NCI-H748 (cell line): ENCODE measurements at regions not wholly inside any gene's neighbourhood (a gene's known extent, or its start where the extent isn't known, plus 50 kb on each side); places are given as distances from the start of the nearest gene placed in this dataset.
"Not testable (repeated sequence)": the region's sequence is repeated elsewhere in the genome, so short reads cannot be mapped to it uniquely, and the experiment has no call there.

ENCODE experiments used
- DNase-seq: peaks from one replicate; lab custom pipeline; 2025; ENCODE audit not compliant: unreplicated experiment; lab: John Stamatoyannopoulos, UW

DNA sequence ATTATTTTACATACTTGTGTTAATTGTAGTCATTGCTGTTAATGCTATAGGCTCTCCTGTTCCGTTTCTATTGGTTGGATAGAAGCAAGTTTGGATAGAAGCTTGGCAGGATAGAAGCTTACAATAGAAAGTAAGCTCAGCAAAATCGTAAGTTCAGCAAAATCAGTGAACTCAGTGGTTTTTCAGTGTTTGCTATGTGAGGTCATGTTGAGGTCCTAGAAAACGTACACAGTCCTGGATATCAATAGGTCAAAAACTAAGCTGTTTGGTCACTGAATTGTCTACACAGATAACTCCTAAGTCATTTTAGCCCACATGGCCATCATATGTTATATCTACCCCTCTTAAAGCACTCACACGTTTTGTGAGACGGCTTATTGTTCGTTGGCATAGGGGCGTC, 299.4 kb downstream of the MAN2A1 start:
- no peak for DNase-seq

DNA sequence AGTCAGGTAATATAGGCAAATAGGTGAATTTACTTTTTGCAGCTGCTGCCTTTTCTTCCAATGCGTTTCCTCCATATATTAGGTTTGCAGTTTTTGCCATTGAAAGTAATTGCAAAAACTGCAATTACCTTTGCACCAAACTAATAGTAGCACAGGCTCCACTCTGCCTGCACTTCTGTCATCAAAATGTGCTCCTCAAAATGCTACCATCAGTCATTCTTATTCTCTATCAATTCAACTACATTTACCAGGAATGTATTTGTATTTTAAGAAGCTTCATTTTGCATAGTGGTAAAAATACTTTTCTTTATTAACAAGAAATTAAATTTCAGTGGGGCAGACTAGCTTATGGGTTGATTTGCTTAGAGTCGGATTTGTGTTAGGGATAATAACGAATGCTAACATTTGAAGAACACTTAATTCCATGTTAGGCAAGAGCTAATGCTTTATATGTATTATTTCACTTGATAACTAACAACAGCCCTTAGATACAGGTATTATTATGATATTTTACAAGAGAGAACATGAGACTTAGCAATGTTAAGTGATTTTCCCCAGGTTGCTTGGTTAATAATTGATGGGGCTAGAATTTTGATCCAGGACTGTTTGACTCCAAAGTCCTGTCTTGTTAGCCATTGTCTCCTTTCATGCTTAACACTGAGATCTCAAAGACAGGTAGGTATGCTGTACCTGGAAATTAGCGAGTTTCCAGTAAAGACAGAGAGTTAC, 300.4 kb downstream of the MAN2A1 start:
- DNase-seq: no peak

- no peak for DNase-seq
Observed at GRCh38 chr5:109990723-109991359, 301.1 kb downstream of the MAN2A1 start.

- DNase-seq: no peak
Observed at GRCh38 chr5:109992264-109992915, 302.7 kb downstream of the MAN2A1 start.

DNA sequence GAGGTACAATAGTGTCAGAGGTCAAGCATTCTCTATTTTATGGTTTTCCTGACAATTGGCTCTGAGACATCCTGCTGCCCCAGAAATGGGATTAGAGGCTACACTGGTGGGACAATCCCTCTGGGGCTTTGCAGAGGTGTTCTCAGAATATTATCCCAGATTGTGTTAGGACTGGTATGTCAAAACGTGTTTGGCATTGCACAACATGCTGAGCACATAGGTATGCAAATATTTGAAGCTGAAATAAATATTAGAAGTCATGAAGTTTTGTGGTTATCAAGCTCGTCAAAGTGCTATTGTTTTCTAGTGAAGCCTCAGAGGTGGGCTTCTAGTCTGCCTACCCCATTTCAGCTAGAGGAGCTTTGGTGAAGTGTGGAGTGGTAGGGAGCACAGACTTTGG, 304.4 kb downstream of the MAN2A1 start:
- no peak for DNase-seq

DNA sequence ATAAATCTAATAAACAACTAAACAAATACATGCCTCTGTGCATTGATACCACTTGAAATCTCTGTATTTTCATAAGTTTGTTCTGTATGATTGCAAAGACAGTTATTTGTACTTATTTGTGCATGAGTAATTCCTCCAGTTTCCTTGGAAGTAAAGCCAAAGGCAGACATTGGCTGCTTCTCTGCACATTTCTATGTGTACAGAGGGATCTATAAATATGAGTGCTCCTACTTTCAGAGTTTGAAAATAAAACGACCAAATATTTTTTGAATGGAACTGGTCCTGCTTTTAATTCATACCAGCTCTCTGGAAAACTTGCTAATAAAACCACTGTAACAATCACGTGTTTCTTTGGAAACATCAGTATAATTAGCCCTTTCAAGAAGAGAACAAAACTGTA, 306.5 kb downstream of the MAN2A1 start:
- no peak for DNase-seq

DNA sequence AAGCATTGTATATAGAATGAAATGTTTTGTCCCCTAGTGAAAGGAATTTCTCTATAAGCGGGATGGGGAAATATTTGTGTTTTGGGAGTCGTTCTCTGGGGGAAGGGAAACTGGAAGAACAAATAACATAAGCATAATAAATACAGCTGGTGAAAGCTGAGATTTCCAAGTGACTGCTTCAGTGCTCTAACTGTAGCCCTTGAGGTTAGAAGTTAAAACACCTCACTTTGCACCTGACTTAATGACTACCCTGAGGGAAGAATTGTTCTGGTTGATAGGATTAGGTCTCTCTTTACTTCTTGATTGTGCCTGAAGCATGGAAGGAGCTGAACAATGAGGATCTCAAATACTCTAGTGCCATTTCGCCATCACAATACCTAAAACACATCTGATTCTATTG, 307.4 kb downstream of the MAN2A1 start:
- DNase-seq: no peak

DNA sequence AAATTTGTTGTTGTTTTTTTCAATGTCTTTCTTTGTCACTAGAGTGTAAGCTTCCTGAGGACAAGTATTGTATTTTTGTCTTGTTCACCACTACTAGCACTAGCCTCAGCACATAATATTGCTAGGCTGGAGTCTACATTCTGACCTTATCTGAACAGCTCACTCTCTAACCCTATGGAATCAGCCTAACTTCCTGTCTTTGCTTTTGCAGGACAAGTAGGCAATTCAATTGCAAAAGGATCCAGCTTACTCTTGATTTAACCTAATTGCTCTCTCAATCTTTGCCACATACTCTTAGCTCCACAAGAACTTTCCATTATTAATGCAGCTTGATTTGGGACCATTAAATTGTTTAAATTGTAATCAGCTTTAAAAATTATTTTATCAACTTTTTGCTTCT, 308.5 kb downstream of the MAN2A1 start:
- DNase-seq: no peak

DNA sequence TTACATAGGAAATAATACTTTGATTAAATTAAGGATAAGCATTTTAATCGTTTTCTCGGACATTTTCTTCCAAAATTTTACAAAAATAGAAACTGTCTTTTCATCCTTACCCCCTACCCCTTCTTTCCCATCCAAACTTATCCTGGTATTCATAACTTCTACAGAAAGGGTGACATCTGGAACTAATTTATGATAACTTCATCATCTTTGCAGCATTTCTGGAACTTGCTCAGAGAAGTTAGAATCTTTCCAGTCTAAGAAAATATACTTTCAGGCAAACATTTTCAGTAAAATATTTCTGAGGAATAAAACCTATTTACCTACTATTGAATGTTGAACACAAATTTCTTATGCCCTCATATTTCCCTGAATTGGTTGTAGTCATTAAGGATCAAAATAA, 309.0 kb downstream of the MAN2A1 start:
- no peak for DNase-seq

GRCh38 chr5:110001648-110002047, 311.9 kb downstream of the MAN2A1 start:
- no peak for DNase-seq

DNA sequence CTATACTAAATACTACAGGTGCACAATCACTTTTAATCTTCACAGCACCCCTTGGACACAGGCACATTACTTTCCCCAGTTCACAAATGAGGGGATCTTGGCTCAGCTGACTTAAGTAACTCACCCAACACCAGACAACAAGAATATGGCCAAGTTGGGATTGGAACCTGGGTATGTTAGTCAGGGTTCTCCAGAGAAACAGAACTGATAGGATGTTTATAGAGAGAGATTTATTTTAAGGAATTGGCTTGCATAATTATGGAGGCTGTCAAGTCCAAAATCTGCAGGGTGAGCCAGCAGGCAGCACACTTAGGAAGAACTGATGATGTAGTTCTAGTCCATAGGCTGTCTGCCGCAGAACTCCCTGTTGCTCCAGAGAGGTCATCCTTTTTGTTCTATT, 312.9 kb downstream of the MAN2A1 start:
- DNase-seq: no peak

- DNase-seq: not testable (repeated sequence)
Observed at GRCh38 chr5:110005907-110006562, 316.3 kb downstream of the MAN2A1 start.

GRCh38 chr5:110007101-110007500, 317.4 kb downstream of the MAN2A1 start:
- no peak for DNase-seq

DNA sequence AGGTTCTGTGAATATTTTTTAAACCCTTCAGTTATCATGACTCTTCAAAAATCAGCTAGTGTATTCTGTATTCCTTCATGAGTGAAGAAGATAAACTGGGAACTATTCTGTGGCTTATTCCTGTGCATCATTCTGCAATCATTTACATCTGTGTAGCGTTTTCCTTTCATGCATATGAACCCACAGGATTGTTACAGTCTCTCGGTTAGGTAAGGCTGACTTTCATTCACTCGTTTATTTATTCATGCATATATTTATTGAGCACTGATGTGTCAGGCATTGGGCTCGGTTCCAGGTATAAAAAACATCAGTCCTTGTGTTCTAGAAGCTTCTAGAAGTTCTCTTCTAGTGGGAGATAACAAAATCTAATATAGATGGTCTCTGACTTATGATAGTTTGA, 318.4 kb downstream of the MAN2A1 start:
- DNase-seq: no peak

DNA sequence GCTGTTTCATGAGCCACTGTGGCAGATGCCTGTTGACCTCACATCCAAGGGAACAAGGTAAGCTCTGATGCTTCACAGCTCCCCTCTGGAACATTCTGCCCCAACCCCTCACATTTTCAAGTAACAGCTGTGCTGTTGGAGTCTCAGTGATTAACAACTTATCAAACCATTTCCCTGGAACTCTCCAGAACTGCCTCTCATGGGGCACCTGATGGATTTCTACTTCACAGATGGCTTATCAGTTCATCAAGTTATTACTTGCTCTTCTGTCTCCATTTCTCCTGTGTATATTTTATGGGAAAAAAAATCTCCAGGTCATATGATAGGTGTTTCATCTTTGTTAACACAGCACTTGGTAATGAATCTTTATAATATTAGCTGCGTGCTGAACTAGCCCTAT, 322.4 kb downstream of the MAN2A1 start:
- no peak for DNase-seq

GRCh38 chr5:110013017-110013416, 323.3 kb downstream of the MAN2A1 start:
- no peak for DNase-seq

DNA sequence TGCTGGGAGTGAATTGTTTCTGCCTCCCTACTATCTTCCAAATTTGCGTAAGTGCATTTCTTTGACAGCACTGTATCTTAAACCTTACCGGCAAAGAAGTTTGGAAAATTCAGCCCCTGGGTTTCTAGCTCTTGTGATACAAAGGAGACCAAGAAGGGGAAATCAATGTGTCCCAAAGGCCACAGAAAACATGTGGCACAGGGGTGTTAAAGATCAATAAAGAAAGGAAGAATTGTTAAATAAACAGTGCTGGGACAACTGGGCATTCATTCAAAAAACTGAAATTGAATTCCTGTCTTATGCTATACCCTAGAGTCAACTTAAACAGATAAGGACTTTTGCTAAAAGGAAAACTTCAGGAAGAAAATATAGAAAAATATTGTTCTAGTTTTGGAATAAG, 328.1 kb downstream of the MAN2A1 start:
- no peak for DNase-seq

- no peak for DNase-seq
Observed at GRCh38 chr5:110018509-110018908, 328.8 kb downstream of the MAN2A1 start.

- no peak for DNase-seq
Observed at GRCh38 chr5:110019119-110019518, 329.4 kb downstream of the MAN2A1 start.

GRCh38 chr5:110019780-110020179, 330.1 kb downstream of the MAN2A1 start:
- DNase-seq: no peak

DNA sequence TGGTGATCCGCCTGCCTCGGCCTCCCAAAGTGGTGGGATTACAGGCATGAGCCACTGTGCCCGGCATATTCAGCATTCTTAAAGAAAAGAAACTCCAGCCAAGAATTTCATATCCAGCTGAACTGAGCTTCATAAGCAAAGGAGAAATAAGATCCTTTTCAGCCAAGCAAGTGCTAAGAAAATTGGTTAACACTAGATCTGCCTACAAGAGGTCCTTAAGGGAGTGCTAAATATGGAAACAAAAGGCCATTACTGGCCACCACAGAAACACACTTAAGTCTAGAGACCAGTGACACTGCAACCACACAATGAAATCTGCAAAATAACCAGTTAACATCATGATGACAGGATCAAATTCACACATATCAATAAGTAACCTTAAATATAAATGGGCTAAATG, 331.5 kb downstream of the MAN2A1 start:
- no peak for DNase-seq

- DNase-seq: no peak
Observed at GRCh38 chr5:110025160-110025559, 335.4 kb downstream of the MAN2A1 start.
